ENCODE measurements at regions not wholly inside any gene's neighbourhood (a gene's known extent, or its start where the extent isn't known, plus 50 kb on each side); places are given as distances from the start of the nearest gene placed in this dataset.

GRCh38 chr16:85473323-85473722 is 139.8 kb upstream of the GSE1 start:
- no peak for DNase-seq (ENCODE audit: low read depth in 2 of 2)

- DNase-seq (ENCODE audit: low read depth in 2 of 2), result no peak
These were observed 139.1 kb upstream of the GSE1 start for GRCh38 chr16:85473909-85474620.

GRCh38 chr16:85474621-85475217 is 138.4 kb upstream of the GSE1 start:
- no peak for DNase-seq (ENCODE audit: low read depth in 2 of 2)

GRCh38 chr16:85475233-85475632 is 137.9 kb upstream of the GSE1 start:
- DNase-seq (ENCODE audit: low read depth in 2 of 2), result no peak

- no peak for DNase-seq (ENCODE audit: low read depth in 2 of 2)
These were observed 137.3 kb upstream of the GSE1 start for GRCh38 chr16:85475691-85476300.

GRCh38 chr16:85476389-85476788 is 136.7 kb upstream of the GSE1 start:
- DNase-seq (ENCODE audit: low read depth in 2 of 2), result no peak

GRCh38 chr16:85477801-85478363 is 135.2 kb upstream of the GSE1 start:
- no peak for DNase-seq (ENCODE audit: low read depth in 2 of 2)

- DNase-seq (ENCODE audit: low read depth in 2 of 2), result no peak
These were observed 133.0 kb upstream of the GSE1 start for GRCh38 chr16:85479972-85480726.

- no peak for DNase-seq (ENCODE audit: low read depth in 2 of 2)
These were observed 132.4 kb upstream of the GSE1 start for GRCh38 chr16:85480727-85481101.

- DNase-seq (ENCODE audit: low read depth in 2 of 2), result no peak
These were observed 131.9 kb upstream of the GSE1 start for GRCh38 chr16:85481206-85481605.

- DNase-seq (ENCODE audit: low read depth in 2 of 2), result no peak
These were observed 131.4 kb upstream of the GSE1 start for GRCh38 chr16:85481738-85482137.

GRCh38 chr16:85483424-85483823 is 129.7 kb upstream of the GSE1 start:
- DNase-seq (ENCODE audit: low read depth in 2 of 2), result no peak

GRCh38 chr16:85484347-85485300 is 128.5 kb upstream of the GSE1 start:
- no peak for DNase-seq (ENCODE audit: low read depth in 2 of 2)

GRCh38 chr16:85485379-85485778 is 127.7 kb upstream of the GSE1 start:
- no peak for DNase-seq (ENCODE audit: low read depth in 2 of 2)

- DNase-seq (ENCODE audit: low read depth in 2 of 2), result no peak
These were observed 126.7 kb upstream of the GSE1 start for GRCh38 chr16:85486256-85486915.

- no peak for DNase-seq (ENCODE audit: low read depth in 2 of 2)
These were observed 124.7 kb upstream of the GSE1 start for GRCh38 chr16:85488414-85488813.

- DNase-seq (ENCODE audit: low read depth in 2 of 2), result no peak
These were observed 122.6 kb upstream of the GSE1 start for GRCh38 chr16:85490407-85491057.

- DNase-seq (ENCODE audit: low read depth in 2 of 2), result no peak
These were observed 121.9 kb upstream of the GSE1 start for GRCh38 chr16:85491058-85491771.

- no peak for DNase-seq (ENCODE audit: low read depth in 2 of 2)
These were observed 121.3 kb upstream of the GSE1 start for GRCh38 chr16:85491798-85492294.

All from fibroblast of skin of left quadriceps (primary cell).